MV-4-11 (cell line): ENCODE measurements at regions not wholly inside any gene's neighbourhood (a gene's known extent, or its start where the extent isn't known, plus 50 kb on each side); places are given as distances from the start of the nearest gene placed in this dataset.
"Not testable (repeated sequence)": the region's sequence is repeated elsewhere in the genome, so short reads cannot be mapped to it uniquely, and the experiment has no call there.

Experiments used
- DNase-seq: peaks from one replicate; lab custom pipeline; 2025; lab: John Stamatoyannopoulos, UW

DNA sequence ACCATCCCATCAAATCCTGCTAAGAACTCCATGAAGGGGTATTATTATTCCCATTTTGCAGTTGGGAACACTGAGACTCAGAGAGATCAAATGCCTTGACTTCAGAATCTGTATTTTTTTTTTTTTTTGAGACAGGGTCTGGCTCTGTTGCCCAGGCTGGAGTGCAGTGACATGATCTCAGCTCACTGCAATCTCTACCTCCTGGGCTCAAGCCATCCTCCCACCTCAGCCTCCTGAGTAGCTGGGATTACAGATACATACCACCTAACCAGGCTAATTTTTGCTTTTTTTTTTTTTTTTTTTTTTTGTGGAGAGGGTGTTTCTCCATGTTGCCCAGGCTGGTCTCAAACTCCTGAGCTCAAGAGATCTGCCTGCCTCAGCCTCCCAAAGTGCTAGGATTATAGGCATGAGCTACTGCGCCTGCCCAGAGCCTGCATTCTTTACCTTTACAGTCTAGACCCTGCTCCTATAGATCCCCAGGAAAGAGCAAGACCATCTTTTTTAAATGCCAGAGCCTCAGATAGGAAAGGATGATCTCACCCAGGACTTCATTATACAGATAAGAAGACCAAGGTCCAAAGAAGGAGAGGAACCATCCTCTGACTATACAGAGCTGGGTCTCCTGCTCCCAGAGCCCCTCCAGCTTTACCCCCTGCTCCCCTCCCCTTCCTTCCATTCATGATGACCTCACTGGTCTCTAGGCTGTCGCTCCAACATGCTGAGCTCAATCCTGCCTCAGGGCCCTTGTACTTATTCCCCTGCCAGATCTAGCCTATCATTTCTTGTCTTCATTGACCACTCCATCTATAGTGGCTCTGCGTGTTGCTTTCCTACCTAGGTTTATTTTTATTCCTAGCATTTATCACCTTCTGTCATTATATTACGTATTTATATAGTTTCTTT lies 138.6 kb downstream of the CEBPB start:
- DNase-seq, result no peak

DNA sequence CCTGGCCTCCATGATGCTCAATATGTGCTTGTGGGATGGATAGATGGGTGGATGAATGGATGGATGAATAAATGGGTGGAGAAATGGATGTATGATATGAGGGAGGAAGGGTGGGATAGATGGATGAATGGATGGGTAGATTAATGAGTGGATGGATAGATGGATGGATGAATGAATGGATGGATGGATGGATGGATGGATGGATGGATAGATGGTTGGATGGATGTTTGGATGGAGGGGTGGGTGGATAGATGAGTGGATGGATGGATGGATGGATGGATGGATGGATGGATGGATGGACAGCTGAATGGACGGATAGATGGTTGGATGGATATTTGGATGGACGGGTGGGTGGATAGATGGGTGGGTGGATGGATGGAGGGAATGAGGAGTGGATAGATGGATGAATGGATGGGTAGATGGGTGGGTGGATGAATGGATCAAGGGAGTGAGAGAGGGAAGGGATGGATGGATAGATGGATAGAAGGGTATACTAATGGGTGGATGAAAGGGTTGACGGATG lies 139.4 kb downstream of the CEBPB start:
- DNase-seq, result no peak

GRCh38 chr20:50330504-50331313 lies 140.1 kb downstream of the CEBPB start:
- no peak for DNase-seq

DNA sequence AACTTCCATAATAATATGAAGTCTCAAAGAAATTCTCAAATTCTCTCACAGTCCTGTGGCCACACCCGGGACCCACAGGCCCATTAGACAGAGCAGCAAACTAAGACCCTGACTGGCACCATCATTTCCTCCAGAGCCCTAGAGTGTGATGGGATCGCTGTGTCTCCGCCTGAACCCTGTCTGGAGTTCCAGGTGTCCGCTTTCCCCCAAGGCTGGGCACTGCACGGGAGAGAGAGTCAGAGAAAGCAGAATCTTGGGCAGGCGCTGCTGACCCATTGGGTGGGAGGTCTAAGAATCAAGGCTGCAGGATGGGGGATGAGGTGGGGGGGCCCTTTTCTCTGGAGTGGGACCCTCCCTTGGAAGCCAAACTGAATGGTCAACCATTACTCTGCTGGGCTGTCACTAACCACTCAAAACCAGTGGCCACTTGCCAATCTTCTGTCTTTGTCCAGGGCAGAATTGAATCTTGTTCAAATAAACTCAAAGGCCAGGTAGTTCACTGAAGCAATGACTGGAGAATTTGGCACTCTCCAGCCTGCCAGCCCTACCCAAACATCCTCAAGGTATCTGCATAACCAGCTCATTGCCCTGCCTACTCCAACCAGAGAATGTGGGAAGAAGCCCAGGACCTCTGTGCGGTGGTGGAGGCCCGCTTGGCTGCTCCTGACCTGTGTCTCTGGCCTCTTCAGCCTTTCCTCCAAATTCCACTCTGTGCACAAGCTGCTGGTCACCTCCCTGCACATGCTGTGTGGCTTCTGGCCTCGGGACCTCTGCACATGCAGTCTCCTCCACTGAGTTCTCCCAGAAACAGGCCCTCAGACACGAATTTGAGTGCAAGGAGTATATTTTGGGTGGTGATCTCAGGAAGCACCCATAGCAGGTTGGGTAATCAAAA lies 141.1 kb downstream of the CEBPB start:
- no peak for DNase-seq

GRCh38 chr20:50332491-50332980 lies 141.9 kb downstream of the CEBPB start:
- DNase-seq, result no peak

- peak; percentile 36 for DNase-seq
Observed at GRCh38 chr20:50333131-50333670, 142.6 kb downstream of the CEBPB start.

GRCh38 chr20:50333812-50334211 lies 143.2 kb downstream of the CEBPB start:
- peak; percentile 81 for DNase-seq

GRCh38 chr20:50334512-50334911 lies 143.9 kb downstream of the CEBPB start:
- DNase-seq, result not testable (repeated sequence)

GRCh38 chr20:50335105-50335504 lies 144.5 kb downstream of the CEBPB start:
- DNase-seq, result peak; percentile 47

DNA sequence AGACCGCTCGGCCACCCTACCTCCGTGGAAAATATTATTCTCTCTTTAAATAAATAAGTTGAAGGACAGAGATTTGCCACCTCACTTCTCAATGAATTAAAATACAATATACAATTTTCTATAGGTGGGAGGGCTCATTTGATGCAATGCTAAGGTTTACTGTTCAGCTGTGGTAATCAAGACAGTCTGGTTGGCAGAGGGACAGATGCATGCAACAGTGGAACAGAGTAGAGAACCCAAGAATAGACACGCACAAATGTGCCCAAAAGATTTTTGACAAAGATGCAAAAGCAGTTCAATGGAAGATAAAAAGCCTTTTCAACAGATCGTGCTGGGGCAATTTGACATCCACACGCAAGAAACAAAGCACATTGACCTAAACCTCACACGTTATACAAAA lies 145.2 kb downstream of the CEBPB start:
- DNase-seq, result no peak

DNA sequence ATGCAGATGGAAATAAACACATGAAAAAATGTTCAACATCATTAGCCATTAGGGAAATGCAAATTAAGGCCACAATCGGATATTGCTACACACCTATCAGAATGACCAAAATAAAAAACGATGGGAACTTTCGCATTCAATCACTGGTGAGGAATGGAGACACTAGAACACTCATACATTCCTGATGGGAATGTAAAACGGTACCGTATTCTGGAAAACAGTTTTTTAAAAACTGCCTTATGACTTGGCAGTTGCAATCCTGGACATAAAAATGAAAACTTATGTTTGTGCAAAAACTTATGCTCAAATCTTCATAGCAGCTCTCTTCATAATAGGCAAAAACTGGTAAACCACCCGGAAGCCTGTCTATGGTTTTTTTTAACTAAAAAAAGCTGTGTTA lies 146.0 kb downstream of the CEBPB start:
- no peak for DNase-seq

GRCh38 chr20:50337521-50338466 lies 147.2 kb downstream of the CEBPB start:
- no peak for DNase-seq

DNA sequence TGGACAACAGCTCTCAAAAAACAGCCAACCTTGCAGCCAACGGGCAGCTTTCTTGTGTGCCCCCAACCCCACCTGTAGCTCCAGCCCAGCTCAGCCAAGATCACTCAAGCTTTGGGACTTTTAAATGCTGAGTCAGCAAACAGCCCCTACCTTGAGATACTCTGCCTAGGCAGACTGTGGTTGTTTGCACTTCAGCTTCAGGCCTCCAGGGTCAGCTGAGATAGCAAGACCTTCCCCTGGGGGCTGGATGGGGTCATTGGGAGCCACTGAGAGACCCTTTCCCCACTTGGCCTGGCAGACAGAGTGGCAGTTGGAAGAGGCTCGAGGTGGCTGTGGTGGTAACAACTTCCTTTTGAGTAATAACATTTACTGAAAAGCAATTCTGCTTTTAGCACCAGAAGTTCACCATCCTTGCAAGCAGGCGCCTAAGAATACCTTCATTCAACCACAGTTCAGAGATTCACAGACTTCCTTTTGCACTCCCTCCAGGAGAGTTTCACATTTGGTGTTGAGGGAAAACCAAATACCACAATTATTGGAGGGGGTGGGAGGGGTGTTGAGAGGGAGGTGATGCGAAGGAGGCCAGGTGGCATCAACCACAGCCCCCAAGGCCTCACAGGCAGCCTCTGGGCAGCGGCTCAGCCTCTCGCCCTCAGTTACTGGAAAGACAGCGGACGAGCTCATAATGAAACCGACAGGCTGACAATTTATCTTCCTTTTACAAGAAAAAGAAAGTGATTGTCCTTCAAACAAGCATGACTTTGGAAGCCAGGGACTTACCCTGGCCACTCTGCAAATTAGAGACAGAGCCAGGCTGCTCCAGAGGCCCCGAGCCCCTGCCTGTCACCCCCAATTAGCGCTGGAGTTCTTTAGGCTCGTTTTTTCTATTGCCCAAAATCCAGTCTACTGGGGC lies 148.1 kb downstream of the CEBPB start:
- peak; percentile 94 for DNase-seq

GRCh38 chr20:50339466-50339901 lies 148.9 kb downstream of the CEBPB start:
- no peak for DNase-seq

DNA sequence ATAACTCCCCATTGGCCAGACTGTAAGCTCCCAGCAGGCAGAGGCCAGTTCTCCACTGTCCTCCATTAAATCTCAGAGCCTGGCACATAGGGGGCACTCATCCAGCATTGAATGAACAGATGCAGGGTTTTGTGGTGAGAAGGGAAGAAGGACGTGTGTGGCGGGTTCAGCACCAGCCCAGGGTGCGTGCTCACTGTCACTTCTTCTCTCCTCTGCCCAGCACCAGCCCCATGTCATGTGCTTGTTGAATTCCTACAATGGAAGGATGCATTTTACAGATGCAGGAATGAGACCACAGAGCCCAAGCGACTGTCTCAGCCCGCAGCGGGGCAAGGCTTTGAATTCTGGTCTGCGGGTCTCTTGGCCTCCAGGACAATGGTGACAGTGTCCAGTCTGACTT lies 149.9 kb downstream of the CEBPB start:
- DNase-seq, result peak; percentile 15

DNA sequence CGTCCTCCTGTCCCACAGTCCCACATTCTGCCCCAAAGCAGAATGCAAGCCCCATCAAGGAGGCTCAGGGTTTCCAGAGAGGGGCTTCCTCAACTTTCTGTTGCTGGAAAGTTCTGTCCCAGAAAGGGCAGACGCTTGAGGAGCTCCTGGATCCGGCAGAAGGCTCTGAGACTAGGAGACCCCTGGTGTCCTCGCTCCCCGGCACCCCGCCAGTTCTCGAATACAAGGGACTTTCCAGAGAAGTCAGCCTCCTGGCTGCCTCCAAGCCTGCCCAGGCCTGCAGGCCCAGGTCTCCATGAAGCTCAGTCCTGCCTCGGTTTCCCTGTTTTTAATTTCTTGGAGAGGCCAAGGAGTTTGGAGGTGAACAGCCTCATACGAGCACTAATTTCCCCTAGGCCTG lies 150.4 kb downstream of the CEBPB start:
- no peak for DNase-seq

- no peak for DNase-seq
Observed at GRCh38 chr20:50341880-50342637, 151.4 kb downstream of the CEBPB start.

DNA sequence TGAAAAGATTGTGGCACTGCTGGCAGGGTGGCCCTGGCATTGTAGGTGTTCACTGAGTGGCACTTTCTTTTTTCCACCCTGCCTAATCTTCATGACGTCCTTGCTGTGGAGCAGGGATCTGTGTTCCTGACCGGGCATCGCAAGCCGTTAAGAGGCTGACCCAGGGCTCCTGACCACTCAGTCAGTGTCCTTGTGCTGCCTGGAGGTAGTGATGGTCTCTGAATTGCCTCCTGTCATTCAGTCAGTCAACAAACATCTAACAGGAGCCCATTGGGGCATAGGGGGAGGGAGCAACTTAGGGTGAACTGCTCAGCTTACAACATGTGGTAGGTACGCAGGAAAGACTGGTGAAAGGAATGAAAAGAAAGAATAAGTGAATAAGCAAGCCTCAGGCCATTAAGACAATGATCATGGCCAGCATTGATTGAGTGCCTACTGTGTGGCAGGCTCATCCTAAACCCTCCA lies 152.0 kb downstream of the CEBPB start:
- no peak for DNase-seq
